ENCODE measurements at regions not wholly inside any gene's neighbourhood (a gene's known extent, or its start where the extent isn't known, plus 50 kb on each side); places are given as distances from the start of the nearest gene placed in this dataset.

- TF ChIP-seq TSHZ2 (CRISPR knock-in tag; IDR thresholded peaks at IDR 0.05) (no peak), TOX (CRISPR knock-in tag; IDR thresholded peaks at IDR 0.05; ENCODE audit: borderline replicate concordance) (no peak), PATZ1 (CRISPR knock-in tag; IDR thresholded peaks at IDR 0.05; ENCODE audit: borderline replicate concordance) (no peak), ARNTL (CRISPR knock-in tag; IDR thresholded peaks at IDR 0.05; ENCODE audit: borderline replicate concordance, low read depth) (no peak), ZC3H10 (CRISPR knock-in tag; IDR thresholded peaks at IDR 0.05) (no peak), CSDC2 (CRISPR knock-in tag; IDR thresholded peaks at IDR 0.05) (no peak), ZFP30 (CRISPR knock-in tag; IDR thresholded peaks at IDR 0.05) (no peak), RARB (CRISPR knock-in tag; IDR thresholded peaks at IDR 0.05) (no peak), PPARA (CRISPR knock-in tag; IDR thresholded peaks at IDR 0.05; ENCODE audit: borderline replicate concordance) (no peak), CSRNP3 (CRISPR knock-in tag; IDR thresholded peaks at IDR 0.05) (no peak), ISL1 (CRISPR knock-in tag; IDR thresholded peaks at IDR 0.05) (no peak), ZNF565 (CRISPR knock-in tag; conservative IDR thresholded peaks at IDR 0.05; ENCODE audit: low read depth) (no peak)
- ATAC-seq: no peak
These were observed 268.5 kb downstream of the ARAP2 start for GRCh38 chr4:35975617-35976355.

- no peak for ATAC-seq
- TF ChIP-seq ESRRG (CRISPR knock-in tag; IDR thresholded peaks at IDR 0.05): no peak
- TF ChIP-seq ZFP30 (CRISPR knock-in tag; IDR thresholded peaks at IDR 0.05): no peak
- no peak for TF ChIP-seq CREB5 (CRISPR knock-in tag; IDR thresholded peaks at IDR 0.05; ENCODE audit: low read depth)
- no peak for TF ChIP-seq POU6F1 (CRISPR knock-in tag; IDR thresholded peaks at IDR 0.05; ENCODE audit: borderline replicate concordance, low read depth)
- no peak for TF ChIP-seq OSR1 (CRISPR knock-in tag; IDR thresholded peaks at IDR 0.05)
- TF ChIP-seq CSDC2 (CRISPR knock-in tag; IDR thresholded peaks at IDR 0.05): no peak
- TF ChIP-seq TCF4 (CRISPR knock-in tag; IDR thresholded peaks at IDR 0.05; ENCODE audit: borderline replicate concordance): no peak
- no peak for TF ChIP-seq BACH2 (CRISPR knock-in tag; IDR thresholded peaks at IDR 0.05; ENCODE audit: borderline replicate concordance)
- no peak for TF ChIP-seq ZFP3 (CRISPR knock-in tag; IDR thresholded peaks at IDR 0.05)
- no peak for TF ChIP-seq ARNTL (CRISPR knock-in tag; IDR thresholded peaks at IDR 0.05; ENCODE audit: borderline replicate concordance, low read depth)
- no peak for TF ChIP-seq SNAI2 (CRISPR knock-in tag; IDR thresholded peaks at IDR 0.05)
- TF ChIP-seq ZNF8 (CRISPR knock-in tag; IDR thresholded peaks at IDR 0.05): no peak
- no peak for TF ChIP-seq ISL1 (CRISPR knock-in tag; IDR thresholded peaks at IDR 0.05)
- no peak for TF ChIP-seq CSRNP3 (CRISPR knock-in tag; IDR thresholded peaks at IDR 0.05)
- TF ChIP-seq PPARA (CRISPR knock-in tag; IDR thresholded peaks at IDR 0.05; ENCODE audit: borderline replicate concordance): no peak
- TF ChIP-seq TSHZ2 (CRISPR knock-in tag; IDR thresholded peaks at IDR 0.05): no peak
- no peak for TF ChIP-seq PATZ1 (CRISPR knock-in tag; IDR thresholded peaks at IDR 0.05; ENCODE audit: borderline replicate concordance)
- no peak for TF ChIP-seq RARB (CRISPR knock-in tag; IDR thresholded peaks at IDR 0.05)
- TF ChIP-seq GLIS3 (CRISPR knock-in tag; IDR thresholded peaks at IDR 0.05): no peak
- no peak for TF ChIP-seq ZC3H10 (CRISPR knock-in tag; IDR thresholded peaks at IDR 0.05)
These were observed 265.8 kb downstream of the ARAP2 start for GRCh38 chr4:35978551-35978950.

Data from SK-N-SH treated with all-trans-retinoic acid at 6 μM for 48 hours (cell line).